Anterior cingulate cortex (tissue), 58 donors: ENCODE measurements at regions not wholly inside any gene's neighbourhood (a gene's known extent, or its start where the extent isn't known, plus 50 kb on each side); places are given as distances from the start of the nearest gene placed in this dataset.

Experiments used
- DNase-seq, 58 donors: peaks; one replicate each; lab custom pipeline; 2025; lab: John Stamatoyannopoulos, UW

GRCh38 chr4:59571805-59572430 lies 1628.2 kb upstream of the ADGRL3 start:
- DNase-seq: no peak

- DNase-seq: no peak
These were observed 1616.1 kb upstream of the ADGRL3 start for GRCh38 chr4:59583845-59584568.

DNA sequence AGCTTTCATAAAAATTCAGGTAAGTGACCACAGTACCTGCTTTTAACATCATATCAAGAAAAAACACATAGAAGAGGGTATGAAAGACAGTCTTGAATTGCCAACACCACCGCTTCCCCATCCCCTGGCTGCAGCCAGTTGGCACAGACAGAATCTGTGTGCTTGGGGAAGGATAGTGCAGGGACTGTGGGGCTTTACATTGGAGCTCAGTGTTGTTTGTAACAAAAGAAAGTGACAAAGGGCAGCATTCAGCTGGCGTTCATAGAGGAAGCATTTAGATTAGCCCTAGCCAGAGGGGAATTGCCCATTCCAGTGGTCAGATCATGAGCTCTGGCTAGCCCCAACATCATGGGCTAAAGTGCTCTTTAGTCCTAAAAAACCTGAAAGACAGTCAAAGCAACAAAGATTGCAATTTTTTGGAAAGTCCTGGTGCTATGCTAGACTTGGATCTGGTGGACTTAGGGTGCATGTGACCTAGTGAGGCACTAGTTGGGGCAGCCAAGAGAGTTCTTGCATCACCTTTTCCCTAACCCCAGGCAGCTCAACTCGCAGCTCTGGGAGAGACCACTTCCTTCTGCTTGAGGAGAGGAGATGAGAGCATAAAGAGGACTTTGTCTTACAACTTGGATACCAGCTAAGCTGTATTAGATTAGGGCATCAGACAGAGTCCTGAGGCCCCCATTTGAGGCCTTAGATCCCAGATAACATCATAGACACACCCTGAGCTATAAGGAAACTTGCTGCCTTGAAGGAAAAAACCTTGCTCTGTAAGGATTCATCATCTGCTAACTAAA lies 1602.4 kb upstream of the ADGRL3 start:
- DNase-seq: peak in 37 of 58 donors; percentile 3 to 85 (median 40)

DNA sequence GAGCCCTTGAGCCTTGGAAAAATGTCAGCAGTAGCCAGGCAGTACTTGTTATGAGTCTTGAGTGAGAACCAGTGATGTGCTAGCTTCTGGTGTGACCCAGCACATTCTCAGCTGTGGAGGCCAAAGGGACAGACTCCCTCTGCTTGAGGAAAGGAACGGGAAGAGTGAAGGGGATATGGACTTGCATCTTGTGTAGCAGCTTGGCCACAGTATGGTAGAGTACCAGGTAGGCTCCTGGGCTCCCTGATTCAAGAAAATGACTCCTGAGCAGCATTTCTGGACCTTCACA lies 1601.9 kb upstream of the ADGRL3 start:
- peak in 2 of 58 donors; percentile 9 to 22 for DNase-seq

DNA sequence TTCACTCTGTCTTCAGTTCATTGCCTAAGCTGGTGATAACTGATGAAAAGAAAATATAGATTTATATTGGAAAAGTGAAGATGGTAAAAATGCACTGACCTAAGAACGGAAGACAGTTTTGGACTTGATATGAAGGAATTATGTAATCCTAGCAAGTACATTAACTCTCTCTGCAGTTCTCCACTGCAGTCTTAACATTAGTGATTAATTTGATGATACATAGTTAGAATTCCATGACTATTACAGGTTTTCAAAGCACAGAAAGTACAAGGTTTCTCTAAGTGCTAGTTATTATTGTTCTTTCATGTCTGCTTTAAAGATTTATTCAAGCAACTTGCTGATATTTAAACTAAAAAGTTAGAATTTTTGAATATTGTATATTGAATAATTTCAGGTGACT lies 1591.7 kb upstream of the ADGRL3 start:
- DNase-seq: no peak

- peak in 1 of 58 donors; percentile 15 for DNase-seq
These were observed 1587.9 kb upstream of the ADGRL3 start for GRCh38 chr4:59612235-59612634.

DNA sequence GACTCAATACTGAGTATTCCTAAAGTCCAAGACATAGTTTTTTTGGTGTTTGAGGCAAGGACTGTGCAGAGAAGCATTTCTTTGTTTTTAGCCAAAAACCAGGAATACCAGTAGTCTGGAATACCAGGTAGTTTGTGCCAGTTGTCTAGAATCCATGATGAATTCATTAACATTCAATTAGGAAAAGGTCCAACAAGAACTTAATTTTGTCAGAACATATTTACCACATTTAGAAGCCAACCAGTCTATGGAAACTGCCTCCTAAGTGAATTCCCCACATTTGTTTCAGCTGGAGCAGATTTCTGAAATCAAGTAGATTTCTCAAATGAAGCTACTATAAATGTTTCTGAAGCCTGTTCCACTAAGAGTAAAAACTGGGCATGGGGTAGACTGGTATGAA lies 1584.8 kb upstream of the ADGRL3 start:
- DNase-seq: no peak

GRCh38 chr4:59629348-59629747 lies 1570.8 kb upstream of the ADGRL3 start:
- DNase-seq: no peak

- no peak for DNase-seq
These were observed 1569.9 kb upstream of the ADGRL3 start for GRCh38 chr4:59630235-59630634.

GRCh38 chr4:59630922-59631321 lies 1569.2 kb upstream of the ADGRL3 start:
- DNase-seq: no peak

GRCh38 chr4:59637596-59637995 lies 1562.5 kb upstream of the ADGRL3 start:
- no peak for DNase-seq

DNA sequence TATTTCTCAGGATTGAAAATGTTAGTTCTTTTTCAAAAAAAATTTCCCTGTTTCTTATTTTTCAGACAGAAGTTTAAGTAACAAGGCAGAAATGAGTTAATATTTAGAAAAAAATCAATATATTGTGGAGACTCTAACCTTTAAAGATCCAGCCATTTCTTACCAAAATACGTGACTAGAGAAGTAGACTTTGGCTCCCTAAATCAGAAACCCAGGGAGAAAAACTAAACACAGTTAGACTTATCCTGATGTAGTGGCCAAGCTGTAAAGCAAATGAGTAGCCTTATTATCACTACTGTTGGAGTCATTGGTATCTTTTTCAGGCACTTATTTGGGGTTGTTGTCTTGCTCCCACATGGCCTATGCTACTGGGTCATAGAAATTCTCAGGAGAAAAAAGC lies 1556.4 kb upstream of the ADGRL3 start:
- DNase-seq: no peak

- no peak for DNase-seq
These were observed 1555.4 kb upstream of the ADGRL3 start for GRCh38 chr4:59644765-59645164.

DNA sequence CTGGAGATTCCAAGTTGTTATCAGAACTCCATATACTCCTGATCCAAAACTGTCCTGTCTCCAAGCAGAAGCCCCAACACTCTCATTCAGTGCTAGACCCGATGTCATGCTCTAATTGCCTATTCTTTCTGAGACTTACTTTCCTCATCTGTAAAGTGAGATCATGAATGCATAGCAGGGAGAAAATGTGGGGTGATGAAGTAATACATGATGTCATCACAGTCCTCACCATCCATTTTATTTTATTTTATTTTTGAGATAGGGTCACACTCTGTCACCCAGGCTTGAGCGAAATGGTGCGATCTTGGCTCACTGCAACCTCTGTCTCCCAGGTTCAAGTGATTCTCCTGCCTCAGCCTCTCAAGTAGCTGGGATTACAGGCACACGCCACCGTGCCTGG lies 1554.0 kb upstream of the ADGRL3 start:
- no peak for DNase-seq

DNA sequence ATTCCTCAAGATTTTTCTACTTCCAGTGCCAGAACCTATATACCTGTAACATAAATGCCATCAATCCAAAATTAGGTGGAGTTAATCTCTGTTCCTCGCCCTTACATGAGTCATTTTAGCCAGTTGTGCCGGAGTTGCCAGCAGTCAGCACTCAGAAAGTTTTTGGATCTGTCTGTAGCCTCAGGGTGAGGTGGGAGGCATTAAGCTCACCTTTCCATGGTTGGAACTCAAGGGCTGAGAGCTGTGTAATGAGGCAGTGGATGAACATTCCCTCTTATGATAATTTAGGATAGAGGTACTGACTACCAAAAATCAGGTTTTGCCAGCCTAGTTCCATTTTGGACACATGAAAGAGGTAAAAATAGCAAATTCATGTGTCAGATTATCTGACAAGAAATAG lies 1553.1 kb upstream of the ADGRL3 start:
- no peak for DNase-seq

GRCh38 chr4:59647500-59647899 lies 1552.6 kb upstream of the ADGRL3 start:
- no peak for DNase-seq

DNA sequence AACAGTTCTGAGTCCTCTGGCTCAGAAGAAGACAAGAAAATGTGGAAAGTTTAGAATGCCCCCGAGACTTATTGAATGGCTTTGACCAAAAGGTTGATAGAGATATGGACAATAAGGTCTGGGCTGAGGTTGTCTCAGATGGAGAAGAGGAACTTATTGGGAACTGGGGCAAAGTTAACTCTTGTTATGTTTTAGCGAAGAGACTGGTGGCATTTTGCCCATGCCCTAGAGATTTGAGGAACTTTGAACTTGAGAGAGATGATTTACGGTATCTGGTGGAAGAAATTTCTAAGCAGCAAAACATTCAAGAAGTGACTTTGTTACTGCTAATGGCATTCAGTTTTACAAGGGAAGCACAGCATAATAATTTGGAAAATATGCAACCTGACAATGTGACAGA lies 1549.3 kb upstream of the ADGRL3 start:
- no peak for DNase-seq

GRCh38 chr4:59655996-59656395 lies 1544.1 kb upstream of the ADGRL3 start:
- no peak for DNase-seq

DNA sequence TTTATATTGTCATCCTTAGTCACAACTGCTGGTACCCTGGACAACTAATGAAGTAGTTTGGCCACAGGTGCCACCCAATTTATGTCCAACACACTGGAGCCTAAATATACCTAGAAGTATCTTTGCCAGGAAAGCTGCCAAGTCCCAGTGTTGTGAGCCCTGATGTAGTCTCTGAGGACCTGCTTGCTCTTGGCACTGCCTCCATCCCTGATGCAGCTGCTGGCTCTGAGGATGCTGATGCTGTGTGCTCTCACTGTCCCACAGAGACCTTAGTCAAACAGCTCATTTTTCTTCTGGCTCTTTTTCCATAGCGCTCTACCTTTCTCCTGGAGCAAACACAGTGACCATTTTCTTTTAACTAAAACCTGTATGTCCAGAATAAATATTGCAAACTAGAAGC lies 1535.4 kb upstream of the ADGRL3 start:
- DNase-seq: peak in 10 of 58 donors; percentile 0 to 11 (median 4)

- no peak for DNase-seq
These were observed 1533.5 kb upstream of the ADGRL3 start for GRCh38 chr4:59666645-59667044.

DNA sequence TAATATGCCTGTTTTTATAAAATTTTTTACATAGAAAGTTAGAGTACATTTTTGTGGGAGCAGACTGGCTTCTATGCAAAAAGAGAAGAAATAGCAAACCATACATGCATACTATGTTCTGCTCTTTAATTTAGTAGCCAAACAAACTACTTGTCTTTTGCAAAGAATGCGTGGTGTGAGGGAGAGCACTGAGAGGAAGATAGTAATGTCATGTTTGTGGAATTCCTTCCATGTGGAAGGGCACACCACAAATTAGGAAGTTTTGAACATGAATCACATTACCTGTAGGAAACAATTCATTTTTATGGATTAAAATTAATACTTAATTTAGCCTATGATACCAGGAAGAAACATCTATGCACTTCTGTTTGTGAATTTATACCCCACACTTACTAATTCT lies 1529.1 kb upstream of the ADGRL3 start:
- DNase-seq: no peak

DNA sequence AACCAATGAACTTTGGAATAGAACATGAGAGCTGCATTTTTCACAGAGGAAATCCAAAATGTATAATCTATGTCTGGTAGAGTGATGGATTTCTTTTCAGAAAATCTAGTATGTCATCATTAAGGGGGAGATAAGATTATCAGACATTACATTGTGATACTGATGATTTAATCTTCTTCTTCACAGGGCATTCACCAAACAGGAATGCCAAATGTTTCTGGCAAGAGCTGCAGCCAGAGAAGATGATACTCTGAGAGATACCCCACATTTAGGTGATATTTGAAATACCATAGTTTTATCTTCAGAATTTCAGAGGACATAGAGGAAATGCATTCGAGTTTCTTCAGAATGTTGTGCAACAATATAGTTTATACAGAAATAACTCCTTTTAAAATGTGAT lies 1523.7 kb upstream of the ADGRL3 start:
- DNase-seq: no peak
